ENCODE measurements at regions not wholly inside any gene's neighbourhood (a gene's known extent, or its start where the extent isn't known, plus 50 kb on each side); places are given as distances from the start of the nearest gene placed in this dataset.

GRCh38 chr16:27720731-27721530 lies 171.0 kb downstream of the KATNIP start:
- no peak for DNase-seq

GRCh38 chr16:27721531-27722181 lies 171.7 kb downstream of the KATNIP start:
- no peak for DNase-seq

GRCh38 chr16:27722207-27722606 lies 172.3 kb downstream of the KATNIP start:
- DNase-seq = no peak

GRCh38 chr16:27722892-27723450 lies 173.0 kb downstream of the KATNIP start:
- DNase-seq = no peak

GRCh38 chr16:27723711-27724481 lies 174.0 kb downstream of the KATNIP start:
- no peak for DNase-seq

GRCh38 chr16:27724482-27725235 lies 174.7 kb downstream of the KATNIP start:
- DNase-seq = no peak

GRCh38 chr16:27725236-27726000 lies 175.5 kb downstream of the KATNIP start:
- no peak for DNase-seq

- DNase-seq = no peak
Observed at GRCh38 chr16:27726621-27727261, 176.8 kb downstream of the KATNIP start.

GRCh38 chr16:27727941-27728340 lies 178.0 kb downstream of the KATNIP start:
- DNase-seq = no peak

GRCh38 chr16:27728691-27729090 lies 178.7 kb downstream of the KATNIP start:
- DNase-seq = no peak

GRCh38 chr16:27729516-27730304 lies 179.8 kb downstream of the KATNIP start:
- no peak for DNase-seq

- DNase-seq = no peak
Observed at GRCh38 chr16:27730661-27731210, 180.8 kb downstream of the KATNIP start.

GRCh38 chr16:27735031-27735430 lies 185.1 kb downstream of the KATNIP start:
- DNase-seq = no peak

- no peak for DNase-seq
Observed at GRCh38 chr16:27736431-27736830, 186.5 kb downstream of the KATNIP start.

GRCh38 chr16:27737513-27737912 lies 187.6 kb downstream of the KATNIP start:
- DNase-seq = no peak

Measured in CD4-positive, alpha-beta T cell treated with Interleukin-17A for 4 hours (primary cell).